COLO668 (cell line): ENCODE measurements at regions not wholly inside any gene's neighbourhood (a gene's known extent, or its start where the extent isn't known, plus 50 kb on each side); places are given as distances from the start of the nearest gene placed in this dataset.
"Not testable (repeated sequence)": the region's sequence is repeated elsewhere in the genome, so short reads cannot be mapped to it uniquely, and the experiment has no call there.

Source experiments
- DNase-seq: peaks from one replicate; lab custom pipeline; 2025; ENCODE audit not compliant: unreplicated experiment; lab: John Stamatoyannopoulos, UW

GRCh38 chr21:13935396-13936032 lies 275.2 kb downstream of the LIPI start:
- not testable (repeated sequence) for DNase-seq

GRCh38 chr21:13934887-13935342 lies 275.8 kb downstream of the LIPI start:
- DNase-seq = not testable (repeated sequence)

GRCh38 chr21:13923175-13923574 lies 287.6 kb downstream of the LIPI start:
- not testable (repeated sequence) for DNase-seq

- not testable (repeated sequence) for DNase-seq
These were observed 289.3 kb downstream of the LIPI start for GRCh38 chr21:13921455-13921854.

- DNase-seq = not testable (repeated sequence)
These were observed 297.8 kb downstream of the POTED start for GRCh38 chr21:13907385-13907784.

GRCh38 chr21:13896596-13897247 lies 287.1 kb downstream of the POTED start:
- DNase-seq = not testable (repeated sequence)

- DNase-seq = not testable (repeated sequence)
These were observed 284.0 kb downstream of the POTED start for GRCh38 chr21:13893617-13894016.

- DNase-seq = not testable (repeated sequence)
These were observed 283.4 kb downstream of the POTED start for GRCh38 chr21:13893025-13893424.

- not testable (repeated sequence) for DNase-seq
These were observed 282.7 kb downstream of the POTED start for GRCh38 chr21:13892146-13892751.

- DNase-seq = not testable (repeated sequence)
These were observed 279.6 kb downstream of the POTED start for GRCh38 chr21:13889176-13889575.

- DNase-seq = not testable (repeated sequence)
These were observed 274.2 kb downstream of the POTED start for GRCh38 chr21:13883641-13884395.

GRCh38 chr21:13877503-13877902 lies 267.9 kb downstream of the POTED start:
- not testable (repeated sequence) for DNase-seq

GRCh38 chr21:13876999-13877398 lies 267.4 kb downstream of the POTED start:
- not testable (repeated sequence) for DNase-seq

GRCh38 chr21:13874001-13874400 lies 264.4 kb downstream of the POTED start:
- DNase-seq = not testable (repeated sequence)

GRCh38 chr21:13854638-13855037 lies 245.1 kb downstream of the POTED start:
- no peak for DNase-seq

GRCh38 chr21:13850808-13851207 lies 241.2 kb downstream of the POTED start:
- not testable (repeated sequence) for DNase-seq

GRCh38 chr21:13849489-13849888 lies 239.9 kb downstream of the POTED start:
- DNase-seq = not testable (repeated sequence)

- DNase-seq = not testable (repeated sequence)
These were observed 237.1 kb downstream of the POTED start for GRCh38 chr21:13846718-13847117.

- not testable (repeated sequence) for DNase-seq
These were observed 235.0 kb downstream of the POTED start for GRCh38 chr21:13844574-13844973.

GRCh38 chr21:13843081-13843480 lies 233.5 kb downstream of the POTED start:
- DNase-seq = not testable (repeated sequence)

- DNase-seq = not testable (repeated sequence)
These were observed 218.1 kb downstream of the POTED start for GRCh38 chr21:13827666-13828065.
